PFSK-1 (cell line): ENCODE measurements at regions not wholly inside any gene's neighbourhood (a gene's known extent, or its start where the extent isn't known, plus 50 kb on each side); places are given as distances from the start of the nearest gene placed in this dataset.

ENCODE experiments used
- POLR2AphosphoS5 ChIP-seq: IDR thresholded peaks from 2 replicates; pipeline ENCODE4 v1.6.1; 2012; ENCODE audit warnings: low read depth, mild to moderate bottlenecking, control low read depth, low read length, moderate library complexity
- REST ChIP-seq, 2 experiments: IDR thresholded peaks; 2 replicates each; pipeline versions ENCODE4 v1.6.1 to v1.8.0; 2011 to 2012; ENCODE audit warnings: low read depth in 2 of 2, low read length in 2 of 2, control low read depth in 1 of 2, inconsistent platforms in 1 of 2, mild to moderate bottlenecking in 1 of 2, moderate library complexity in 1 of 2; ENCODE audit not compliant: insufficient read depth in 1 of 2
- SIN3A ChIP-seq: IDR thresholded peaks from 2 replicates; pipeline ENCODE4 v1.6.1; 2012; ENCODE audit warnings: mild to moderate bottlenecking, low read length, moderate library complexity, borderline replicate concordance; ENCODE audit not compliant: insufficient read depth

DNA sequence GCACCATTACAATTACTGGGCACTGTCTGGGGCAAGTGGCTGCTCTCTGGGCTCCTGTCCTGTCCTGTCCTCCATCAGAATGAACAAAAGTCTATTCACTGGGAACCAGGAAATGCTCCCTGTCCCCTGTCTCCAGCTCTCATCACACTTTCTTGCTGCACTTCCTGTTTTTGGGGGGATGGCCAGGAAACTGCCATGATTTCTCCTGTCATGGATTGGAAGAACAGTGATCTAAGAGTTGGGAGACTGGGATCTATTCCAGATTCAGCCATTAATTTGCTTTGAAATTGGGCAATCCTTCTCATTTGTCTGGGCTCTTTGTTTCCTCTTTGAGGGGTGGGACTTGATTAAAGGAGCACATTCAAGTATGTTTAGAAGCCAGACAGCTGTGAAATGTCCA, 61.4 kb upstream of the KIRREL3 start:
- TF ChIP-seq REST (IDR thresholded peaks at IDR 0.05; ENCODE audit: insufficient read depth in 1 of 2, low read depth in 2 of 2, low read length in 2 of 2) (no peak), SIN3A (no peak), POLR2AphosphoS5 (no peak)
